GM23338 (cell line): ENCODE measurements at regions not wholly inside any gene's neighbourhood (a gene's known extent, or its start where the extent isn't known, plus 50 kb on each side); places are given as distances from the start of the nearest gene placed in this dataset.

Experiments used
- STAT1 ChIP-seq: IDR thresholded peaks from one replicate; pipeline ENCODE4 v1.6.1; 2016; ENCODE audit warnings: antibody characterized with exemption; ENCODE audit not compliant: unreplicated experiment
- ZNF331 ChIP-seq: fragments of 250-450 bp; sonication (Bioruptor Pico); IDR thresholded peaks from 2 replicates; pipeline ENCODE4 v1.5.0; 2020; ENCODE audit warnings: low read depth, mild to moderate bottlenecking, moderate library complexity
- TF ChIP-seq, protein P1 (sequence below): fragments of 250-450 bp; sonication (Bioruptor Pico); IDR thresholded peaks from 2 replicates; pipeline ENCODE4 v1.5.0; 2020; ENCODE audit warnings: mild to moderate bottlenecking, moderate library complexity
- TF ChIP-seq, protein P2 (sequence below), 2 experiments: fragments of 200-600 bp in 1 of 2; sonication (generic) in 1 of 2; conservative IDR thresholded peaks; 2 replicates each; pipeline versions ENCODE4 v1.5.1 to v1.6.1; 2016 to 2017; ENCODE audit warnings: antibody characterized with exemption in 2 of 2, low read depth in 2 of 2, mild to moderate bottlenecking in 2 of 2, moderate library complexity in 1 of 2
- TF ChIP-seq, protein P3 (sequence below): IDR thresholded peaks from 2 replicates; pipeline ENCODE4 v1.6.1; 2016; ENCODE audit warnings: antibody characterized with exemption
- TF ChIP-seq, protein P4 (sequence below): IDR thresholded peaks from one replicate; pipeline ENCODE4 v1.6.1; 2018; ENCODE audit warnings: antibody characterized with exemption; ENCODE audit not compliant: unreplicated experiment

DNA sequence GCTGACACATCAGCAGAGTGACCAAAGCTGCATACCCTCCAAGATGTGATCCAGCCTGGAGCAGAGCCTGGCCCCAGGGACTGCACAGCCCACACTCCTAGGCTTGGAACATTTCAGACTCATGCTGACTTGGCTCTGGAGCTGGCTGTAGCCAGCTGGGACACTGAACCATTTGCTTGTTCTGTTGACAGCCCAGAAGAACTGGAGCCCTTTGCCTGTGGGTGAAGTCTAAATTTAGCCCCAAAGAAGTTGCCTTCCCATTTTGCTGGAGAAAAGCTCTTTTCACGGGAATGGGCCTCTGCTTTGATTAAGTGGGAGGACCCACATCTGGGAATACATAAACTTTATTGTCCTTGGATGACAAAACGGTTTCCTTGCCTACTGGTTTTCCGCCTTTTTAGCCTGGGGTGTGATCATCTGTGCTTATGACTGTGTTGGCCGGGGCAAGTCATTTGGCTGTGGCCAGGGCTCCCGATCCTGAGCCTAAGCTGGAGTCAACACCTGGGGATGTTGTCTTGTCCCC lies 186.2 kb upstream of the BMPER start (continued):
- TF ChIP-seq, protein P1, sequence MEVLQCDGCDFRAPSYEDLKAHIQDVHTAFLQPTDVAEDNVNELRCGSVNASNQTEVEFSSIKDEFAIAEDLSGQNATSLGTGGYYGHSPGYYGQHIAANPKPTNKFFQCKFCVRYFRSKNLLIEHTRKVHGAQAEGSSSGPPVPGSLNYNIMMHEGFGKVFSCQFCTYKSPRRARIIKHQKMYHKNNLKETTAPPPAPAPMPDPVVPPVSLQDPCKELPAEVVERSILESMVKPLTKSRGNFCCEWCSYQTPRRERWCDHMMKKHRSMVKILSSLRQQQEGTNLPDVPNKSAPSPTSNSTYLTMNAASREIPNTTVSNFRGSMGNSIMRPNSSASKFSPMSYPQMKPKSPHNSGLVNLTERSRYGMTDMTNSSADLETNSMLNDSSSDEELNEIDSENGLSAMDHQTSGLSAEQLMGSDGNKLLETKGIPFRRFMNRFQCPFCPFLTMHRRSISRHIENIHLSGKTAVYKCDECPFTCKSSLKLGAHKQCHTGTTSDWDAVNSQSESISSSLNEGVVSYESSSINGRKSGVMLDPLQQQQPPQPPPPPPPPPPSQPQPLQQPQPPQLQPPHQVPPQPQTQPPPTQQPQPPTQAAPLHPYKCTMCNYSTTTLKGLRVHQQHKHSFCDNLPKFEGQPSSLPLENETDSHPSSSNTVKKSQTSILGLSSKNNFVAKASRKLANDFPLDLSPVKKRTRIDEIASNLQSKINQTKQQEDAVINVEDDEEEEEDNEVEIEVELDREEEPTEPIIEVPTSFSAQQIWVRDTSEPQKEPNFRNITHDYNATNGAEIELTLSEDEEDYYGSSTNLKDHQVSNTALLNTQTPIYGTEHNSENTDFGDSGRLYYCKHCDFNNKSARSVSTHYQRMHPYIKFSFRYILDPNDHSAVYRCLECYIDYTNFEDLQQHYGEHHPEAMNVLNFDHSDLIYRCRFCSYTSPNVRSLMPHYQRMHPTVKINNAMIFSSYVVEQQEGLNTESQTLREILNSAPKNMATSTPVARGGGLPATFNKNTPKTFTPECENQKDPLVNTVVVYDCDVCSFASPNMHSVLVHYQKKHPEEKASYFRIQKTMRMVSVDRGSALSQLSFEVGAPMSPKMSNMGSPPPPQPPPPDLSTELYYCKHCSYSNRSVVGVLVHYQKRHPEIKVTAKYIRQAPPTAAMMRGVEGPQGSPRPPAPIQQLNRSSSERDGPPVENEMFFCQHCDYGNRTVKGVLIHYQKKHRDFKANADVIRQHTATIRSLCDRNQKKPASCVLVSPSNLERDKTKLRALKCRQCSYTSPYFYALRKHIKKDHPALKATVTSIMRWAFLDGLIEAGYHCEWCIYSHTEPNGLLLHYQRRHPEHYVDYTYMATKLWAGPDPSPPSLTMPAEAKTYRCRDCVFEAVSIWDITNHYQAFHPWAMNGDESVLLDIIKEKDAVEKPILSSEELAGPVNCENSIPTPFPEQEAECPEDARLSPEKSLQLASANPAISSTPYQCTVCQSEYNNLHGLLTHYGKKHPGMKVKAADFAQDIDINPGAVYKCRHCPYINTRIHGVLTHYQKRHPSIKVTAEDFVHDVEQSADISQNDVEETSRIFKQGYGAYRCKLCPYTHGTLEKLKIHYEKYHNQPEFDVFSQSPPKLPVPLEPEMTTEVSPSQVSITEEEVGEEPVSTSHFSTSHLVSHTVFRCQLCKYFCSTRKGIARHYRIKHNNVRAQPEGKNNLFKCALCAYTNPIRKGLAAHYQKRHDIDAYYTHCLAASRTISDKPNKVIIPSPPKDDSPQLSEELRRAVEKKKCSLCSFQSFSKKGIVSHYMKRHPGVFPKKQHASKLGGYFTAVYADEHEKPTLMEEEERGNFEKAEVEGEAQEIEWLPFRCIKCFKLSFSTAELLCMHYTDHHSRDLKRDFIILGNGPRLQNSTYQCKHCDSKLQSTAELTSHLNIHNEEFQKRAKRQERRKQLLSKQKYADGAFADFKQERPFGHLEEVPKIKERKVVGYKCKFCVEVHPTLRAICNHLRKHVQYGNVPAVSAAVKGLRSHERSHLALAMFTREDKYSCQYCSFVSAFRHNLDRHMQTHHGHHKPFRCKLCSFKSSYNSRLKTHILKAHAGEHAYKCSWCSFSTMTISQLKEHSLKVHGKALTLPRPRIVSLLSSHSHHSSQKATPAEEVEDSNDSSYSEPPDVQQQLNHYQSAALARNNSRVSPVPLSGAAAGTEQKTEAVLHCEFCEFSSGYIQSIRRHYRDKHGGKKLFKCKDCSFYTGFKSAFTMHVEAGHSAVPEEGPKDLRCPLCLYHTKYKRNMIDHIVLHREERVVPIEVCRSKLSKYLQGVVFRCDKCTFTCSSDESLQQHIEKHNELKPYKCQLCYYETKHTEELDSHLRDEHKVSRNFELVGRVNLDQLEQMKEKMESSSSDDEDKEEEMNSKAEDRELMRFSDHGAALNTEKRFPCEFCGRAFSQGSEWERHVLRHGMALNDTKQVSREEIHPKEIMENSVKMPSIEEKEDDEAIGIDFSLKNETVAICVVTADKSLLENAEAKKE, result no peak
- TF ChIP-seq STAT1, result no peak
- no peak for TF ChIP-seq ZNF331
- TF ChIP-seq, protein P2, sequence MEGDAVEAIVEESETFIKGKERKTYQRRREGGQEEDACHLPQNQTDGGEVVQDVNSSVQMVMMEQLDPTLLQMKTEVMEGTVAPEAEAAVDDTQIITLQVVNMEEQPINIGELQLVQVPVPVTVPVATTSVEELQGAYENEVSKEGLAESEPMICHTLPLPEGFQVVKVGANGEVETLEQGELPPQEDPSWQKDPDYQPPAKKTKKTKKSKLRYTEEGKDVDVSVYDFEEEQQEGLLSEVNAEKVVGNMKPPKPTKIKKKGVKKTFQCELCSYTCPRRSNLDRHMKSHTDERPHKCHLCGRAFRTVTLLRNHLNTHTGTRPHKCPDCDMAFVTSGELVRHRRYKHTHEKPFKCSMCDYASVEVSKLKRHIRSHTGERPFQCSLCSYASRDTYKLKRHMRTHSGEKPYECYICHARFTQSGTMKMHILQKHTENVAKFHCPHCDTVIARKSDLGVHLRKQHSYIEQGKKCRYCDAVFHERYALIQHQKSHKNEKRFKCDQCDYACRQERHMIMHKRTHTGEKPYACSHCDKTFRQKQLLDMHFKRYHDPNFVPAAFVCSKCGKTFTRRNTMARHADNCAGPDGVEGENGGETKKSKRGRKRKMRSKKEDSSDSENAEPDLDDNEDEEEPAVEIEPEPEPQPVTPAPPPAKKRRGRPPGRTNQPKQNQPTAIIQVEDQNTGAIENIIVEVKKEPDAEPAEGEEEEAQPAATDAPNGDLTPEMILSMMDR (conservative IDR thresholded peaks at IDR 0.05; ENCODE audit: low read depth in 2 of 2), result no peak
- TF ChIP-seq, protein P3, sequence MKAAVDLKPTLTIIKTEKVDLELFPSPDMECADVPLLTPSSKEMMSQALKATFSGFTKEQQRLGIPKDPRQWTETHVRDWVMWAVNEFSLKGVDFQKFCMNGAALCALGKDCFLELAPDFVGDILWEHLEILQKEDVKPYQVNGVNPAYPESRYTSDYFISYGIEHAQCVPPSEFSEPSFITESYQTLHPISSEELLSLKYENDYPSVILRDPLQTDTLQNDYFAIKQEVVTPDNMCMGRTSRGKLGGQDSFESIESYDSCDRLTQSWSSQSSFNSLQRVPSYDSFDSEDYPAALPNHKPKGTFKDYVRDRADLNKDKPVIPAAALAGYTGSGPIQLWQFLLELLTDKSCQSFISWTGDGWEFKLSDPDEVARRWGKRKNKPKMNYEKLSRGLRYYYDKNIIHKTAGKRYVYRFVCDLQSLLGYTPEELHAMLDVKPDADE, result no peak
- TF ChIP-seq, protein P4, sequence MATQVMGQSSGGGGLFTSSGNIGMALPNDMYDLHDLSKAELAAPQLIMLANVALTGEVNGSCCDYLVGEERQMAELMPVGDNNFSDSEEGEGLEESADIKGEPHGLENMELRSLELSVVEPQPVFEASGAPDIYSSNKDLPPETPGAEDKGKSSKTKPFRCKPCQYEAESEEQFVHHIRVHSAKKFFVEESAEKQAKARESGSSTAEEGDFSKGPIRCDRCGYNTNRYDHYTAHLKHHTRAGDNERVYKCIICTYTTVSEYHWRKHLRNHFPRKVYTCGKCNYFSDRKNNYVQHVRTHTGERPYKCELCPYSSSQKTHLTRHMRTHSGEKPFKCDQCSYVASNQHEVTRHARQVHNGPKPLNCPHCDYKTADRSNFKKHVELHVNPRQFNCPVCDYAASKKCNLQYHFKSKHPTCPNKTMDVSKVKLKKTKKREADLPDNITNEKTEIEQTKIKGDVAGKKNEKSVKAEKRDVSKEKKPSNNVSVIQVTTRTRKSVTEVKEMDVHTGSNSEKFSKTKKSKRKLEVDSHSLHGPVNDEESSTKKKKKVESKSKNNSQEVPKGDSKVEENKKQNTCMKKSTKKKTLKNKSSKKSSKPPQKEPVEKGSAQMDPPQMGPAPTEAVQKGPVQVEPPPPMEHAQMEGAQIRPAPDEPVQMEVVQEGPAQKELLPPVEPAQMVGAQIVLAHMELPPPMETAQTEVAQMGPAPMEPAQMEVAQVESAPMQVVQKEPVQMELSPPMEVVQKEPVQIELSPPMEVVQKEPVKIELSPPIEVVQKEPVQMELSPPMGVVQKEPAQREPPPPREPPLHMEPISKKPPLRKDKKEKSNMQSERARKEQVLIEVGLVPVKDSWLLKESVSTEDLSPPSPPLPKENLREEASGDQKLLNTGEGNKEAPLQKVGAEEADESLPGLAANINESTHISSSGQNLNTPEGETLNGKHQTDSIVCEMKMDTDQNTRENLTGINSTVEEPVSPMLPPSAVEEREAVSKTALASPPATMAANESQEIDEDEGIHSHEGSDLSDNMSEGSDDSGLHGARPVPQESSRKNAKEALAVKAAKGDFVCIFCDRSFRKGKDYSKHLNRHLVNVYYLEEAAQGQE, result no peak
